Daoy (cell line): ENCODE measurements at regions not wholly inside any gene's neighbourhood (a gene's known extent, or its start where the extent isn't known, plus 50 kb on each side); places are given as distances from the start of the nearest gene placed in this dataset.
A peak's percentile ranks its signal among the peaks of the same experiment; 100 is the strongest.
"Not testable (repeated sequence)": the region's sequence is repeated elsewhere in the genome, so short reads cannot be mapped to it uniquely, and the experiment has no call there.

ENCODE experiments used
- DNase-seq: peaks from one replicate; pipeline ENCODE4 v3.0.0-alpha.2; 2015; ENCODE audit warnings: low read depth

DNA sequence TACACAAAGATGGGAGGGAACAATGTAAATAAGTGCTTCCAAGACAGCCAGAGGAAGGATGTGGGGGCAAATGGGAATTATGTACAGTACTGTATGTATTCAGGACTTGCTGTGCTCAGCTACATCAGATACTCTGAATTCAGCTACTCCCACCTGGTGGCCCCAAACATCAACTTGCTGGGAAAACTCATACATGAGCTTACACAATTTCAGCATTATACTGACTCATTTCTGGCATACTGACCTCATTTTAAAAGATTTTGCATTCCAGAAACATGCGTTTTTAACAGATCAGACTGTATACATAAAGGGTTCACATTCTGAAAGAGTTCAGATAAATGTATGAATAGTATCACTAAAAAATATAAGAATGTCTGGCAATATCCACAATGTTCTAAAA is 59.7 kb downstream of the GPX5 start:
- peak; percentile 68 for DNase-seq

- DNase-seq, result peak; percentile 51
Measured at GRCh38 chr6:28586324-28586723, 60.6 kb downstream of the GPX5 start.

- peak; percentile 89 for DNase-seq
Measured at GRCh38 chr6:28586962-28587745, 61.5 kb downstream of the GPX5 start.

DNA sequence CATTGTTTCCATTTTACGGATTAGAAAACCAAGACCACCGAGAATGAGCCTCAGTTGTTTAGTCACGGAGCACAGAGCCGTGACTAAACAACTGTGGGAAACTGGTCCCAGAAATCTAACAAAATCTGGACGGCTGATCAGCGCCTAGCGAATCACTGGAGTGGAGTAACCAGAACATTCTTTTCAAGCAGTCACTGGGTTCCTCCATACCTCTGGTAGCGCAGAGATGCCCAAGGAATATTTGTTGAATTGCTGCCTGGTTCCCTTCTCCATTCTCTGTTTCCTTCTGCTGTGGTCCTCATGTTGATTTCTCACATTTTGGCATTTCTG is 62.0 kb downstream of the GPX5 start:
- DNase-seq, result peak; percentile 35

DNA sequence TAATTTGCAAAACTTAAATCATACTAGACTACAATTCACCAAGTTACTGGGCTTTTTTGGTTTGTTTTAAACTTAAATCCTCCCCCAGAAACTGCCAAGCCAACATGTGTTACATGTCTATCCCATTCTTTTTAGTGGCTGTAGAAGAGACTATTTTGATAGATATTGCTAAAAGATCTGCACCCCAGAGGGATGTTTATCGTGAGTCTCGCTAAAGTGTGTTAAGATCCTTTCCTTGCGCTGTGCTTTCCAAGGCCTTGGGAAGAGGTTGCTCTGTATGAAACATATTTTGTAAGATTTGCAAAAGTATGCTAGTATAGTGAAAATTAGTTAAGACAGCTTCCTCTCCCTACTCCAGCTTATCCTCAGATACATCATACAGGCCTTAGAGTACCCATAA is 63.0 kb downstream of the GPX5 start:
- DNase-seq, result no peak

- DNase-seq, result peak; percentile 98
Measured at GRCh38 chr6:28589234-28589956, 63.7 kb downstream of the GPX5 start.

DNA sequence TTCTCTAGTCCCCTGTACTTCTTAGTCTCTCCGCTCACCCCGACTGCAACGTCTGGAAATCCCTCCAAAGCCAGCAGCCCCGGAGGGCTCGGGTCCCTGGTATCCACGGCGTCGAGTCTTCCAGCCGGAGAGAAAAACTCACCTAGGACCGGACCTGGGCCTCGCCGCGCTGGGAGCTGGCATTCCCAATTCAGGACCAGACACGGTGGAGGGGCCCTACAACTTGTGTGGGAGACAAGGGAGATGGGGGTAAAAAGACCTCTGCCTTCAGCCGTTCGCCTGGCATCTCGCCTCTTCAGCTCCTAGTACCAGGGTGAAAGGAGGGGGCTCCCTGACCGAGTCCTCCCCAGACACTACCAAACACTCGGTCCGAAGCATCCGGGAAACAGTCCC is 64.3 kb downstream of the GPX5 start:
- DNase-seq, result no peak

GRCh38 chr6:28597217-28597835 is 71.6 kb downstream of the GPX5 start:
- DNase-seq, result peak; percentile 87

DNA sequence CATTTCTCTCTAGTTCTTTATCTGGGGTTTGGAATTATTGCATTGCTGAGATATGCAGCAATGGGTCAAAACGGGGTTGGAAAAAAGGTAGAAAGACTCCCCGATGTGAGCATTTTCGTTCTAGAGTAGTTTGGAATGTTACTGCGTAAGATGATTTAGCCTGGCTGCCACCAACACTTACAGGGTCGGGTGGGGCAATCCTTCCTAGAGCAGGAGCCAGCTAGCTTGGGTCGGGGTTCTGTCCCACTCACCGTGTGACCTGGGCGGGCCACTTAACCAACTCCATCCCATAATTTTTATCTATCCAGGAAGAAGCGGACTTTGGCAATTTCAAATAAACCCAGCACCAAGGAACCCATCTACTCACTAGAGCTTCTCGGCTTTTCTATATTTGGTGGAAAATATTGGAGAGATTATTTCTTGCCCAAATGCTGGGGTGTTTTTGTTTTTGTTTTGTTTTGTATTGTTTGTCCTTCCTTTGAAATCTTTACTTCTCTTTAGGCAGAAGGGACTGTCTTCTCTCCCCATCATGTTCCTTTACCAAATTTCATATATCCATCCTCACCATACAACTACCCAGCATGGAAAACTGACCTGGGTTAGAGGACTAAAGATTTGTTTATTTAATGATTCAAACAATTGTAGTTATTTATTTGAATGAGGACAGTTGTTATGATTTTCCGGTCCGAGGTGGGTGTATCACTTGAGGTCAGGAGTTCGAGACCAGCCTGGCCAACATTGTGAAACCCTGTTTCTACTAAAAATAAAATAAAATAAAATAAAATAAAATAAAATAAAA is 72.4 kb downstream of the GPX5 start:
- DNase-seq, result peak; percentile 75

DNA sequence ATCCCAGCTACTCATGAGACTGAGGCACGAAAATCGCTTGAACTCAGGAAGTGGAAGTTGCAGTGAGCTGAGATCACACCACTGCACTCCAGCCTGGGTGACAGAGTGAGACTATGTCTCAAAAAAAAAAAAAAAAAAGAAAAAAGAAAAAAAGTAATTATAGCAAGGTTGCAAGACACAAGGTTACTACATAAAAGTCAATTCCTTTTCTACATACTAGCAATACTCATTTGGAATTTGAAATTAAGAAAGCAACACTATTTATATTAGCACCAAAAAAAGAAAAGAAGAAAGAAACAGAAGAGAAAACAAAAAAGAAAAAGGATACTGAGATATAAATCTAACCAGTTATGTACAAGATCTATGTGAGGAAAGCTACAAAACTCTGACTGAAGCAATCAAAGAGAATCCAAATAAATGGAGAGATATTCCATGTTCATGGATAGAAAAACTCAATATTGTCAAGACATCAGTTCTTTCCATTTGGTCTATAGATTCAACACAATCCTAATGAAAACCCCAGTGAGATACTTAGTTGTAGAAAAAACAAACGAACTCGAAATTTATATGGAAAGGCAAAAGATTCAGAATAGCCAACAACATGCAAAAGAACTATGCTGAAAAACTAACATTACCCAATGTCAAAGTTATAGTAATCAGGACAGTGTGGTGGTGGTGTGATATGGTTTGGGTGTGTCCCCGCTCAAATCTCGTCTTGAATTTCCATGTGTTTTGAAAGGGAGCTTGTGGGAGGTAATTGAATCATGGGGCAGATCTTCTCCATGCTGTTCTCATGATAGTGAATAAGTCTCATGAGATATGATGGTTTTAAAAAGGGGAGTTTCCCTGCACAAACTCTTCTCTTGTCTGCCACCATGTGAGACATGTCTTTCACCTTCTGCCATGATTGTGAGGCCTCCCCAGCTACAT is 73.3 kb downstream of the GPX5 start:
- DNase-seq, result no peak

DNA sequence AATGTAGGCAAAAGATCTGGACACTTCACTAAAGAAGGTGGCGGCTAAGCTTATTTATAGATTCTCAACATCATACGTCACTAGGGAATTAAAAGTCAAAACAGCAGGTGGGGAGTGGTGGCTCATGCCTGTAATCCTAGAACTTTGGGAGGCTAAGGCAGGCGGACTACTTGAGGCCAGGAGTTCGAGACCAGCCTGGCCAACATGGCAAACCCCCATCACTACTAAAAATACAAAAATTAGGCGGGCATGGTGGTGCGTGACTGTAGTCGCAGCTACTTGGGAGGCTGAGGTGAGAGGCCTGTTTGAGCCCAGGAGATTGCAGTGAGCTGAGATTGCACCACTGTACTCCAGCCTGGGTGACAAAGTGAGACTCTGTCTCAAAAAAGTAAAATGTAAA is 74.6 kb downstream of the GPX5 start:
- DNase-seq, result no peak

GRCh38 chr6:28603891-28604290 is 78.2 kb downstream of the GPX5 start:
- no peak for DNase-seq

GRCh38 chr6:28606424-28607391 is 81.0 kb downstream of the GPX5 start:
- peak; percentile 91 for DNase-seq

DNA sequence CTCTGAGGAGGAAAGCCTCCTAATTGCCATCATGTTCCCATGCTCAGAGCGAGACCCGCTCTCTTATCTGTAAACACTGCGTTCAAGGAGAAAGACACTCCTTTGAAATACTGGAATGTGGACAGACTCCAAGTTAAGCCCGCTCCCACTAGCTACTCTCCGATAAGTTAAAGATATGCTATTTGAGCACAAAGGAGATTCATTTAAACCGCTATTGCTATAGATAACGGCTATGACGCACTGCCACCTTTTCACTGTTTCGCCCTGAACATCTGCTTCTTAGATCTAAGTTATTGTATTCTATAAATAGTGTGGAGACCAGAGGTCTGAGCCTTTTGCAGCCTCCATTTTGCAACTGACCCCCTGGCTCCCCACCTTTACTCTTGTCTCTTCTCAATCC is 82.3 kb downstream of the GPX5 start:
- DNase-seq, result no peak

GRCh38 chr6:28609672-28610071 is 84.0 kb downstream of the GPX5 start:
- DNase-seq, result no peak

DNA sequence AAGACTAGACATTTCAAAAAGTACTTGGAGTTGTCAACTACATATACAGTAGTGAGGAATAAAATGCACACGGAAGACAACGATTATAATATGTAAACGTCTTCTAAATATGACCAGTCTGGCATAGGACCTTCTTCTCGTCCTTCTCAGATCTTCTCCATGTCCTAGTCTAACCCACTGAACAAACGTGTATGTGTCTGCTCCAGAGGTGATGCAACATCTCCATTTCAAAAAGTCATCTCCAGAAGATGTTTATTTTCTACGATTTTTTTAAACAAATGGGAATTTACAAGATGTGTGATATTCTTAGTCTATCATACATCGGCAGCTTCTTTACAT is 89.9 kb downstream of the GPX5 start:
- DNase-seq, result no peak

GRCh38 chr6:28615955-28616747 is 90.5 kb downstream of the GPX5 start:
- DNase-seq, result peak; percentile 37

GRCh38 chr6:28618898-28619555 is 93.3 kb downstream of the GPX5 start:
- DNase-seq, result no peak

- DNase-seq, result not testable (repeated sequence)
Measured at GRCh38 chr6:28621268-28621667, 95.6 kb downstream of the GPX5 start.
